DMS53 (cell line): ENCODE measurements at regions not wholly inside any gene's neighbourhood (a gene's known extent, or its start where the extent isn't known, plus 50 kb on each side); places are given as distances from the start of the nearest gene placed in this dataset.
A peak's percentile ranks its signal among the peaks of the same experiment; 100 is the strongest.

Experiments used
- DNase-seq: peaks from one replicate; lab custom pipeline; 2025; lab: John Stamatoyannopoulos, UW

DNA sequence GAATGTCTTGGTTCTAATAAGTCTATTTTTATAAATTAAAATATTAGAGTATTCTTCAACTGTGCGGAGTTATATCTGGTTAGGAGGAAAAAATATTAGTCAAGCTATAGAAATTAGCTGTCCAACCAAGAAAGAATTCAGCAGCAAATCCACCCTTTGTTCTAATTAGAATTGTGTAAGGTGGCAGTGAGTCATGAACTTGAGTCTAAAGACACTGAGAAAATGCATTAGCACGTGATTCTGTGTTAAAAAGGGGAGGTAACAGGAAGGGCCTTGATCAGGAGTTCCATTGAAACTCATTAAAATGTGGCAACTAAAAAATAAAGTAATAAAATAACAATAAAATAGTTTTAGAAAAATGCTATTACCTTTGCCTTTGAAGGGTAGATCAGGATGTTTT, 398.2 kb upstream of the RGS18 start:
- DNase-seq: peak; percentile 4

- no peak for DNase-seq
Measured at GRCh38 chr1:191788551-191788950, 369.7 kb upstream of the RGS18 start.

DNA sequence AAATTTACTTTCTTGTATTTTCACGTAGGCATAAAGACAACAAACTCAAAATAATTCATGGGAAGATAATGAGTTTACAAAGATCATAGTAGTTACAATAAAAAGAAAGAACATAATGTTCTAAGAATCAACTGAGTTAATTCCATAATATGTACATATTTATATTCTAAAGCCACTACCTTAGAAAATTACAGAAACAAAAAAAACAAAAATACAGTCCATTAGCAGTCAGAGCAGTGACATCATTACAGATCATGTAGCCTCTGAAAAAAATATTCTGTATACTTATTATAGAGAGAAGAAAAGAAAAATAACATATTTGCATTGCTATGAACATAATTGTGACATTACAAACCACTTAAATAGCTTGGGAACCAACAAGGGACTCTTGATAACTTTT, 360.1 kb upstream of the RGS18 start:
- DNase-seq: no peak

DNA sequence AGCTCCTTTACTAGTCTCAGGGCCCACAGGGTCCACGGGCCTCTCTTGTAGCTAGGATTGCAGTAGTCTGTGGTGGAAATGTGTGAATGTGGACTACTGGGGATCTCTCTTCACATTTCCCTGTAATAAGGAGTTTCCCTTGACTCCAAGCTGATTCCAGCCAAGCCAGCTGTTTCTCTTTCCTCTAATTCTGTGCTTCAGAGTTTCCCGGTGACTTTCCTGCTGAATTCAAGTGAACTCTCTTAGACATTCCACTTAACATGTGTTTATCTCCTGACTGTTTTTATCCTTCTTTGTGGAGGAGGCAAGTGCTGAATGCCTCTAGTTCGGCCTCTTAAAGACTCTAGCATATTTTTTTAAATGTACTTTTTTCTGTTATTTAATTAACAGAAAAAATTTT, 354.0 kb upstream of the RGS18 start:
- DNase-seq: no peak

DNA sequence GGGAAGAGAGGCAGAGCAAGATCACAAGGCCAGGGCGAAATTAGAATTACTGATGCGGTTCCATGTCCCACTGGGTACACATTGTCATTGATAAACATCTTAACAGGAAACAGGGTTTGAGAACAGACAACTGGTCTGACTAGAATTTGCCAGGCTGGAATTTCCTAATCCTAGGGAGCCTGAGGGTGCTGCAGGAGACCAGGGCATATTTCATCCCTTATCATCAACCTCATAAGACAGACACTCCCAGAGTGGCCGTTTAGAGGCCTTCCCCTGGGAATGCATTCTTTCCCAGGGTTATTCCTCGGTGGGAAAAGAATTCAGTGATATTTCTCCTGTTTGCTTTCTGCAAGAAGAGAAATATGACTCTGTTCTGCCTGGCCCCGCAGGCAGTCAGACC, 344.7 kb upstream of the RGS18 start:
- peak; percentile 11 for DNase-seq

DNA sequence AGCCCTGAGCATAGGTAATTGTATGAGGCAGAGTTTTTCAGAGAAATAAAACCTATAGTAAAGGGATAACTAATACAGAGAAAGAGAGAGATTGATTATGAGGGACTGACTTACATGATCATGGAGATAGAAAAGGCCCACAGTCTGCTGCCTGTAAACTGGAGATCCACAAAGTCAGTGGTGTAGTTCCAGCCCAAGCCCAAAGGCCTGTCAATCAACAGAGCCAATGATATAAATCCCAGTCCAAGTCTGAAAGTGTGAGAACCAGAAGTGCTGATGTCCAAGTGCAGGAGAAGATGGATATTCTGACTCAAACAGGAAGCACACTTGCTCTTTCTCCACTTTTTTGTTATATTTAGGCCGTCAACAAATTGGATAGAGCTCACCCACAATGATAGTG, 340.1 kb upstream of the RGS18 start:
- DNase-seq: no peak

DNA sequence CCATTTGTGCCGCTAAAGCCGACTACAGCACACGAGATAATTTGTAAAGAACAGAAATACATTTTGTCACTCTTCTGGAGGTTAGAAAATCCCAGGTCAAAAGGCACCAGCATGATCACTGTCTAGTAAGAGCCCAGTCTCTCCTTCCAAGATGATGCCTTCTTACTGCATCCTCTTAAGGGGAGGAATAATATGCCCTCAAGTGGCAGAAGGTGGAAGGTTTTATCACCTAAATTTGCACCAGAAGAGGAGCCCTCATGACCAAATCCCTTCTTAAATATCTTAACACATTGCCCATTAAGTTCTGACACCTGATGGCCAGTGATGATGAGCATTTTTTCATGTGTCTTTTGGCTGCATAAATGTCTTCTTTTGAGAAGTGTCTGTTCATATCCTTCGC, 326.7 kb upstream of the RGS18 start:
- no peak for DNase-seq

DNA sequence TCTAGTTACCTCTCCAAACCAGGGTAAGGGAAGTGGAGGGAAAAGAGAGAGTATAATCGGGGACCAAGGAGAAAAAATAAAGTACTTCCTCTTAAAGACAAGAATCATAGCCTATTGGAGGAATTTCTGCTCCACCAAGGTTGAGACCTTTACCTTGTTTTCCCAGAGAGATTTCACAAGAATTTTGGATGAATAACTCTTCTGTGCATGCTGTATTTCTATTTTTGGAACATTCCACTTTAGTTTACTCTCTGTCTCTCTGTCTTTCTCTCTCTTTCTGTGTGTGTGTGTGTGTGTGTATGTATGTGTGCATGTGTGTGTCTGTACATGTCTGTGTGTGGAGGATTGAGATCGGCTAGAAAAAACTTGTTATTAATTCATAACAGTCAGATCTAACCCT, 318.4 kb upstream of the RGS18 start:
- no peak for DNase-seq

DNA sequence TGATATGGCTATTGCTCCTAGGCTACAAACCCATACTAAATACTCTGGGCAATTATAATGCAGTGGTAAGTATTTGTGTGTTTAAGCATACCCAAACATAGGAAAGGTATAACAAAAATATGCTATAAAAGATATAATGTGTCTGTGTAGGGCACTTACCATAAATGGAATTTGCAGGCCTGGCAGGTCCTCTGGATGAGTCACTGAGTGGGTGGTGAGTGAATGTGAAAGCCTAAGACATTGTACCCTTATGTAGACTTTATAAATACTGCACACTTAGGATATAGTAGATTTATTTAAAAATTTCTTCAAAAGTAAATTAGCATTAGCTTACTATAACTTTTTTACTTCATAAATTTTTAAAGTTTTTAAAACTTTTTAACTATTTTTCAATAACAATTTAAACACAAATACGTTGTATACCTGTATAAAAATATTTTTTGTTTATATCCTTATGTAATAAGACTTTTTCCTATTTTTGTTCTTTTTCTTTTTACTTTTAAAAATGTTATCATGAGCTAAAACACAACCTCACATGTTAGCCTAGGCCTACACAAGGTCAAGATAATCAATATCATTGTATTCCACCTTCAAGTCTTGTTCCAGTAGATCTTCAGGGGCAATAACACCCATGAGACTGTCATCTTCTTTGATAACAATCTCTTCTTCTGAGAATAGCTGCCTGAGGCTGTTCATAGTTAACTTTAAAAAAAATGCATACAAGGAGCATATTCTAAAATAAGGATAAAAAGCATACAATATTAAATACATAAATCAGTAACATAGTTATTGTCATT, 306.3 kb upstream of the RGS18 start:
- peak; percentile 60 for DNase-seq

DNA sequence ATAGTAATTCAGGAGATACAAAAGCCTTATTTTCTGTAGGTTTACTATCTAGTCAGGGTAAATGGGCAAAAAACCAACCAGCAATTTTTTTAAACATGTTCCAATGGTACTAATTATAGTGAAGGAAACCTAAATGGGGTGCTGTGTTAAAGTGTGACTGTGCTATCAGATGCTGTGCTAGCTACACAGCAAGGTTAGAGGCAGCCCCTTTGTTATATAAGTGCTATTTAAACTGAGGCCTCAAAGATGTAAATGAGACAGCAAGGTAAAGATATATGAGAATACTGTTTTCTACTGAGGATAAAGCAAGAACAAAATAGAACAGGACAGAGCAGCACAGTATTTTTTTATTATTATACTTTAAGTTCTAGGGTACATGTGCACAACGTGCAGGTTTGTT, 305.4 kb upstream of the RGS18 start:
- no peak for DNase-seq

GRCh38 chr1:191857600-191857999, 300.7 kb upstream of the RGS18 start:
- DNase-seq: no peak

- DNase-seq: no peak
Measured at GRCh38 chr1:191865479-191865878, 292.8 kb upstream of the RGS18 start.

- DNase-seq: no peak
Measured at GRCh38 chr1:191866155-191866554, 292.1 kb upstream of the RGS18 start.

GRCh38 chr1:191869790-191870312, 288.4 kb upstream of the RGS18 start:
- DNase-seq: no peak

GRCh38 chr1:191870490-191870889, 287.8 kb upstream of the RGS18 start:
- DNase-seq: no peak

DNA sequence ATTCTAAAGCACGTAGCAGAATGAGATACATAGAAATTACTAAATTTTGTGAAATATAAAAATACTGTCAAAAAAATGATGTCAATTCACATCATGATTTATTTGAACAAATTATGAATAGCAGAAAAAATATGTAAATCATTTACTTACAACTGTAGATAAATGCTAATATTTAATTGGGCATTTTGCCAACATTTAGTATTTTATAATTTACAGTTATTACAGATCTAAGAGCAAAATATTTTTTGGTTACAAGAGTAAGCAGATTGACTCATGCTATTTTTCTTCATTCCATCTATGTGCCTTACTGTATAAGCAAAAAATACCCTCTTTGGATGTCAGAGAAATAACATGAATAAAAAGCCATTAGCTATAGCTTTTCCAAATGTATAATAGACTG, 282.3 kb upstream of the RGS18 start:
- no peak for DNase-seq

DNA sequence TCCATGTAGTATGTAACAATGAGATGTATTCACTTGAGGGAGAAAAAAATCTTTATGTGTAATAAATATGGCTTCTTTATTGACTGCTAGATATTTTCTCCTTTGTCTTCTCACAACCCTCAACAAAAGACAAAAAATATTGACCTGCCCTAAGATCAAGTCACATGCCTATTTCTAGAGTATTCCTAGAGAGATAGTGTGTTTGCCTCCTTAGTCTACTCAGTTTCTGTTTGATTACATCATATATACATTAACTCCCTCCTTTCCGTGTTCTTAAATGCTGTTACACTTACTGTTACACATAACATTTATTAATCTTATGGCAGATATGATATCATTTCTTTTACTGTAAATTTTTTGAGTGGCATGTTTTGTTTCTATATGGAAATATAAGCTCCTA, 281.6 kb upstream of the RGS18 start:
- no peak for DNase-seq

DNA sequence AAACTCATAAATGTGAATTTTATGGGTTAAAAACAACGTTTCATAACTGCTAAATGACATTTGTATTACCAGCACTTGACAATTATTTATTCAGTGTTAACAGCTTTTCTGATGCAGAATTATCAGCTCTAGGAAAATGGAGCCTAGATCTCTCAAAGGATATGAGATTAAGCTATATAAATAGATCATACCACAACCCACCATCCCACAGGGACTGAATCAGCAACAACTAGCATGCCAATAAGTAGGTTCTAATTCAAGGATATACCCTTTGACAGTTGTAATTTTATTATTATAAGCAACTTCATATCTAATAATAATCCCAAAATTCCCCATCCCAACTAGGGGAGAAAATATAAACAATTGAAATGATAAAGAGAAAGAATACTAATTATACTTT, 275.4 kb upstream of the RGS18 start:
- DNase-seq: no peak

DNA sequence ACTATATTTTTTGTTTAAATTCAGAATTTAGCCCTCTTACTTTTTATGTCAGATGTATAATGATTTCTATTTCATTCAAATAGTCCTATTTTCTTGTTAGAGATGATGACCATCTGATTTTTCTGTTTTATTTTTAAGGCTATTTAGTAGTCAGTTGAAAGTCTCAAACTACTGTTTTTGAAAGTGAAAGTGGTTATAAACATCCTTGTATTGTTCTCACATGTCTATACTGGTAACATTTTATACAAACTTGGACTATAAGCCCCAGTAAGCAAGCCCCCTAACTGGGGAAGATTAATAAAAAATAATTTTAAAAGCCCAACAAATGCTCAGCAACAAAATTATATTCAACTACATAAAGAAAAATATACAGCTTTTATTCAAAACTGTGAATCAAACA, 271.3 kb upstream of the RGS18 start:
- DNase-seq: no peak

DNA sequence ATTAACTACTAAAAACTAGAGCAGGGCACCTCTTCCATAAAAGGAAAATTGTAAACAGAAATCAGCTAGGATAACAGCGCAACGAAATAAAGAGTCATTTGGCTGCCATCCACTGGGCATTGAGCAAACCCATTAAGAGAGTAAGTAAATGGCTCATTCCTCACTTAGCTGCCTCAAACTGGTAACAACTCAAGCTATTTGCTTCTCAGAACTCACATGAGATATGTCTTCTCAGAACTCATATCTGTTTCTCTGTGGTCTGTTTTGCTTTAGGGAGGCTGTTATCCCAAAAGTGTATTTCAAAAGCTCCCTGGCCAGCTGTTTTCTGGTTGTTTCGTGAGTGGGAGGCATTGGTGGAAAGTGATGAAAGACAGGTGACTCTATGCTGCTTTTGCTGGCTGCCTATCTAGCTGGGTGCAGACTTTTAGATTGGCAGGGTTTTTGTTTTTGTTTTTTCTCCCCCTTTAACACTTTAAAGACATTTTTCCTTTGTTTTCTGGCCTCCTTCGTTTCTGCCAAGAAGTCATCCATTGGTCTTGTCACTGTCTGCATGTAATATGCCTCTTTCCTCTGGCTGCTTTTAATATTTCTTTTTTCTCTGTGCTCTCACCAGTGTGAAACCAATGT, 269.2 kb upstream of the RGS18 start:
- peak; percentile 14 for DNase-seq

DNA sequence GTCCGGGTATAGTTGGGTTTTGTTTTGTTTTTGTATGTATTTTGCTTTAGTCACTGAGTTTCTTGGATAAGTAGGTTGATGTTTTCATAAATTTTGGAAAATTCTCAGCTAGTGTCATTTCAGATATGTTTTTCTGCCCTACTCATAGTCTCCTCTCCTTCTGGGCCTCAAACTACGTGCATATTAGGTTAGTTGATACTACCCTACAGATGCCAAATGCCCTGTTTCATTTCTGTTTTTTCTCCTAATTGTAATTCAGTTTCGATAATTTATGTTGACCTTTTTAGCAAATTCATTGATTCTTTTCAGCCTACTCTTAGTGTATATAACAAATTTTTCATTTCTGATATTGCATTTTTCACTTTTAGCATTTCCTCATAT, 268.6 kb upstream of the RGS18 start:
- DNase-seq: no peak

DNA sequence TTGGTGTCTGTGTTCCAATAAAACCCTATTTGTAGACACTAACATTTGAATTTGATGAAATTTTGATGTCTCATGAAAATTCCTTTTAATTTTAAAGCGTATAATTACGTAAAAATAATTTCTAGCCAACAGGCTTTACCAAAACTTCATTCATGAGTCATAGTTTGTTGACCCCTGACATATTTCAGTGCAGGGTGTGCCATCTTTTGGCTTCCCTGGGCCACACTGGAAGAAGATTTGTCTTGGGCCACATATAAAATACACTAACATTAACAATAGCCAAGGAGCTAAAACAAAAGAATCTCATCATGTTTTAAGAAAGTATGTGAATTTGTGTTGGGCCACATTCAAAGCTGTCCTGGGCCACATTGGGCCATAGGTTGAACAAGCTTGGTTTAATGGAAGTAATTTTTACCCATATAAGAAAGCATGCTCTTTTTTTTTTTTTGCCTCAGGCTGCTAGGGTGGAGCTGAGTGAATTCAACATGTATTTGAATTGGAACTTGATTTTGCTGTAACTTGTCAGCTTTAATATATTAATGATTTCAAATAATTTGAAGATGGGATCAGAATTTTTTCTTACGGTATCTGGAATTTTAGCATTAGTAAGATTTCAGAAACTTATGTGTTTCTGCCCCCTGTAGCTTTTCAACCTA, 267.7 kb upstream of the RGS18 start:
- DNase-seq: no peak

GRCh38 chr1:191892716-191893115, 265.5 kb upstream of the RGS18 start:
- DNase-seq: no peak
